ENCODE measurements at regions not wholly inside any gene's neighbourhood (a gene's known extent, or its start where the extent isn't known, plus 50 kb on each side); places are given as distances from the start of the nearest gene placed in this dataset.

- TF ChIP-seq POLR2A (IDR thresholded peaks at IDR 0.05) = no peak
- TF ChIP-seq CTCF (IDR thresholded peaks at IDR 0.05) = no peak
- TF ChIP-seq EP300 (IDR thresholded peaks at IDR 0.05; ENCODE audit: low read depth) = no peak
These were observed 678.2 kb upstream of the FANCL start for GRCh38 chr2:58919316-58919715.

All from transverse colon (tissue), 3 donors.